Upper lobe of right lung (tissue), 1 donor: ENCODE measurements at regions not wholly inside any gene's neighbourhood (a gene's known extent, or its start where the extent isn't known, plus 50 kb on each side); places are given as distances from the start of the nearest gene placed in this dataset.

Experiments
- ATAC-seq: fragments of 200-7000 bp; cut with Tn5 transposase; one replicate; pipeline ENCODE4 v1.9.1; 2020; ENCODE audit warnings: mild to moderate bottlenecking, moderate library complexity
- DNase-seq: peaks from one replicate; pipeline ENCODE4 v3.0.0-alpha.2; 2020
- H3K27ac ChIP-seq: fragments of 200-600 bp; one replicate; pipeline ENCODE4 v1.8.0; 2022
- H3K27me3 ChIP-seq: fragments of 200-600 bp; one replicate; pipeline ENCODE4 v1.8.0; 2022; ENCODE audit warnings: mild to moderate bottlenecking
- H3K36me3 ChIP-seq: fragments of 200-600 bp; one replicate; pipeline ENCODE4 v1.8.0; 2022
- H3K4me1 ChIP-seq: fragments of 200-600 bp; one replicate; pipeline ENCODE4 v1.8.0; 2022
- H3K4me3 ChIP-seq: fragments of 200-600 bp; one replicate; pipeline ENCODE4 v1.8.0; 2022; ENCODE audit warnings: mild to moderate bottlenecking
- H3K9me3 ChIP-seq: fragments of 200-600 bp; one replicate; pipeline ENCODE4 v1.8.0; 2022
- CTCF ChIP-seq: fragments of 200-600 bp; IDR thresholded peaks from one replicate; pipeline ENCODE4 v1.8.0; 2022; ENCODE audit warnings: antibody characterized with exemption
- intact Hi-C: fragments of 100-400 bp; cut with DNase I; formaldehyde crosslinking; loops from one replicate; pipeline ENCODE4 v1.11.0; 2022
- donor health status: DM: no; HTN: yes; CAD: no; lungs with severe emphysema.

- no peaks in the 10 kb centered on the region for H3K9me3 ChIP-seq
- peak; percentile 56 for TF ChIP-seq CTCF
- H3K27ac ChIP-seq = no peak overlapping the region
- no peak overlapping the region for H3K4me3 ChIP-seq
- peaks cover 5% of the 10 kb centered on the region for H3K27me3 ChIP-seq
- DNase-seq (no peak), ATAC-seq (peak; percentile 90)
- peaks cover 5% of the 10 kb centered on the region for H3K4me1 ChIP-seq
- H3K36me3 ChIP-seq = no peaks in the 10 kb centered on the region
- intact Hi-C loops = no loop called here
Measured at GRCh38 chr12:116687888-116688287, 50.0 kb downstream of the SPRING1 start.

- TF ChIP-seq CTCF = no peak
- Histone ChIP-seq H3K36me3 (no peaks in the 10 kb centered on the region), H3K4me3 (no peak overlapping the region), H3K4me1 (no peaks in the 10 kb centered on the region), H3K9me3 (no peaks in the 10 kb centered on the region), H3K27ac (no peak overlapping the region), H3K27me3 (no peaks in the 10 kb centered on the region)
- ATAC-seq (no peak), DNase-seq (no peak)
- intact Hi-C loops = no loop called here
Measured at GRCh38 chr12:116684891-116685290, 53.0 kb downstream of the SPRING1 start.

DNA sequence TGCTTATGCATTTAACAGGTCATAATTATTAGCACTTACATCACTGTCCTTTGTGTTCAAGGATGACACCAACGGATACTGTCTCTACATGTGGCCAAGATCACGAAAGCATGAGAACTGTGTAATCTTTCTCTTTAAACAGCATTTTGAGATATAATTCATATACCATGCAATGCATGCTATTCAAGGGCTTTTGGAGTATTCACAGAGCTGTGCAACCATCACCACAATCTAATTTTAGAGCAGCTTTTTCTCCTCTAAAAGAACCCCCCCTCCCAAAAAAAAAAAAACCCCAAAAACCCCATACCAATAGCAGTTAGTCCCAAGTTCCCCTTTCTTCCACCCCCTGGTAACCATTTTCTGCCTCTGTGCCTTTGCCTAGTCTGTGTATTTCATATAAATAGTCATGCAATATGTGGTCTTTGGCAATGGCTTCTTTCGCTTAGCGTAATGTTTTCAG is 60.6 kb downstream of the SPRING1 start:
- ATAC-seq = no peak
- no peaks in the 10 kb centered on the region for H3K27me3 ChIP-seq

GRCh38 chr12:116675339-116676107 is 62.3 kb downstream of the SPRING1 start:
- TF ChIP-seq CTCF = no peak
- Histone ChIP-seq H3K9me3 (no peaks in the 10 kb centered on the region), H3K27ac (no peak overlapping the region), H3K4me3 (no peak overlapping the region), H3K4me1 (peaks cover 13% of the 10 kb centered on the region), H3K27me3 (no peaks in the 10 kb centered on the region), H3K36me3 (no peaks in the 10 kb centered on the region)
- peak; percentile 40 for DNase-seq
- ATAC-seq = peak; percentile 61
- intact Hi-C loops = no loop called here

More for the DNA sequence above, 60.6 kb downstream of the SPRING1 start:
- H3K27ac ChIP-seq = no peak overlapping the region
- H3K36me3 ChIP-seq = no peaks in the 10 kb centered on the region
- no peaks in the 10 kb centered on the region for H3K9me3 ChIP-seq
- peaks cover 13% of the 10 kb centered on the region for H3K4me1 ChIP-seq
- intact Hi-C loops = no loop called here
- TF ChIP-seq CTCF = no peak
- no peak overlapping the region for H3K4me3 ChIP-seq
- DNase-seq = no peak

DNA sequence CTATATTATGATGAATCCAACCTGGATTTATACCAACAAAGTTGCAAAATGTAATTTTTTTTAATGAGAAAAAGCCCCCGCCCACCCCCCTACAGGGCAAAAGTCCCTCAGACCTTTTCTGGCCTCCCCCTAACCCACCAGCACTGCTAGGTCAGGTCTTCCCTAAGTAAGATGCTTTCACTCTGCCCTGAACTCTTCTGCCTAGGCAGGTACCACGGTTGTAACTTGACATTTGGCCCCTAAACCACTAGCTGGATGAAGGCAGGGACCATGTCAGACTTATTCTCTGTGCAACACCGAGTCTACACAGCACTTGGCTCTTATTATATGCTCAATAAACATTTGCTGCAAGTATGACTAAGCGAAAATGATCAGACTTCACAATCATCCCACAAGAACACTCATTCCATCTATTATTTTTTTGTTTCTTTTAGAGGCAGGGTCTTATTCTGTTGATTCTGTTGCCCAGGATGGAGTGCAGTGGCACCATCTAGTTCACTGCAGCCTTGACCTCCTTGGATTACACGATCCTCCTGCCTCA is 63.2 kb downstream of the SPRING1 start:
- H3K4me3 ChIP-seq = no peak overlapping the region
- H3K4me1 ChIP-seq = peaks cover 13% of the 10 kb centered on the region
- no peak for ATAC-seq
- intact Hi-C loops = no loop called here
- H3K27ac ChIP-seq = no peak overlapping the region
- H3K36me3 ChIP-seq = no peaks in the 10 kb centered on the region
- no peak for TF ChIP-seq CTCF
- H3K9me3 ChIP-seq = no peaks in the 10 kb centered on the region
- no peak for DNase-seq
- no peaks in the 10 kb centered on the region for H3K27me3 ChIP-seq
